Hepatocyte (in vitro differentiated cells): ENCODE measurements at regions not wholly inside any gene's neighbourhood (a gene's known extent, or its start where the extent isn't known, plus 50 kb on each side); places are given as distances from the start of the nearest gene placed in this dataset.

ENCODE experiments used
- DNase-seq: peaks from one replicate; pipeline ENCODE4 v3.0.0-alpha.2; 2016; ENCODE audit warnings: low spot score
- H2AFZ ChIP-seq: fragments of 200-600 bp; sonication (generic); 2 replicates; pipeline ENCODE4 v1.6.0; 2016; ENCODE audit warnings: antibody characterized with exemption, mild to moderate bottlenecking
- H3K27ac ChIP-seq: fragments of 200-600 bp; sonication (generic); 2 replicates; pipeline ENCODE4 v1.5.1; 2016; ENCODE audit warnings: mild to moderate bottlenecking
- H3K27me3 ChIP-seq: fragments of 200-600 bp; sonication (generic); 2 replicates; pipeline ENCODE4 v1.6.1; 2016
- H3K36me3 ChIP-seq: fragments of 200-600 bp; sonication (generic); replicated peaks from 2 replicates; pipeline ENCODE4 v1.5.1; 2016; ENCODE audit warnings: low read depth; ENCODE audit not compliant: insufficient read depth
- H3K4me1 ChIP-seq: fragments of 200-600 bp; sonication (generic); 2 replicates; pipeline ENCODE4 v1.5.1; 2016; ENCODE audit warnings: mild to moderate bottlenecking, moderate library complexity; ENCODE audit not compliant: insufficient read depth
- H3K4me2 ChIP-seq: fragments of 200-600 bp; sonication (generic); 2 replicates; pipeline ENCODE4 v1.6.0; 2016
- H3K4me3 ChIP-seq: fragments of 200-600 bp; sonication (generic); 2 replicates; pipeline ENCODE4 v1.5.1; 2016; ENCODE audit warnings: mild to moderate bottlenecking
- H3K79me2 ChIP-seq: fragments of 200-600 bp; sonication (generic); 2 replicates; pipeline ENCODE4 v1.6.0; 2017; ENCODE audit warnings: mild to moderate bottlenecking
- H3K9me2 ChIP-seq: fragments of 200-600 bp; sonication (generic); replicated peaks from 2 replicates; pipeline ENCODE4 v1.6.0; 2017; ENCODE audit warnings: mild to moderate bottlenecking; ENCODE audit not compliant: insufficient read depth
- H3K9me3 ChIP-seq: fragments of 200-600 bp; sonication (generic); 2 replicates; pipeline ENCODE4 v1.5.1; 2016; ENCODE audit warnings: low read depth, mild to moderate bottlenecking
- H4K20me1 ChIP-seq: fragments of 200-600 bp; sonication (generic); 2 replicates; pipeline ENCODE4 v1.6.0; 2016; ENCODE audit warnings: mild to moderate bottlenecking; ENCODE audit not compliant: insufficient read depth, poor library complexity, severe bottlenecking
- CTCF ChIP-seq: fragments of 200-600 bp; sonication (generic); IDR thresholded peaks from 2 replicates; pipeline ENCODE4 v1.5.1; 2016; ENCODE audit warnings: antibody characterized with exemption, mild to moderate bottlenecking; ENCODE audit not compliant: poor library complexity
- EZH2 ChIP-seq: fragments of 200-600 bp; sonication (generic); IDR thresholded peaks from 2 replicates; pipeline ENCODE4 v1.6.1; 2016; ENCODE audit warnings: antibody characterized with exemption, mild to moderate bottlenecking, borderline replicate concordance
- EZH2phosphoT487 ChIP-seq: fragments of 200-600 bp; sonication (generic); IDR thresholded peaks from one replicate; pipeline ENCODE4 v1.6.1; 2018; ENCODE audit warnings: antibody characterized with exemption, mild to moderate bottlenecking, low read depth, moderate library complexity; ENCODE audit not compliant: unreplicated experiment, severe bottlenecking
- WGBS: methylation state at CpG from one replicate; pipeline ENCODE4 v1.1.6; 2016; ENCODE audit warnings: low lambda C conversion rate; ENCODE audit errors: missing lambda C conversion rate; 5-methylcytosine and 5-hydroxymethylcytosine counted together

GRCh38 chr18:37967261-37967660 lies 401.7 kb upstream of the CELF4 start:
- H3K9me3 ChIP-seq: no peaks in the 10 kb centered on the region
- WGBS: 76% methylated on average over 1 of the region's 1 CpG
- H3K9me2 ChIP-seq: no peaks in the 10 kb centered on the region
- no peak for DNase-seq
- H3K79me2 ChIP-seq: no peaks in the 10 kb centered on the region
- TF ChIP-seq EZH2 (no peak), EZH2phosphoT487 (no peak), CTCF (no peak)
- H4K20me1 ChIP-seq: no peaks in the 10 kb centered on the region
- H2AFZ ChIP-seq: no peak overlapping the region
- H3K27ac ChIP-seq: no peak overlapping the region
- H3K4me3 ChIP-seq: no peak overlapping the region
- no peaks in the 10 kb centered on the region for H3K4me1 ChIP-seq
- H3K27me3 ChIP-seq: no peaks in the 10 kb centered on the region
- no peaks in the 10 kb centered on the region for H3K36me3 ChIP-seq
- no peak overlapping the region for H3K4me2 ChIP-seq

- no peaks in the 10 kb centered on the region for H3K4me1 ChIP-seq
- no peaks in the 10 kb centered on the region for H3K79me2 ChIP-seq
- DNase-seq: peak; percentile 17
- no peaks in the 10 kb centered on the region for H3K36me3 ChIP-seq
- no peak overlapping the region for H3K27ac ChIP-seq
- no peaks in the 10 kb centered on the region for H3K9me3 ChIP-seq
- no peak overlapping the region for H3K4me2 ChIP-seq
- no peak for TF ChIP-seq CTCF
- no peak for TF ChIP-seq EZH2
- TF ChIP-seq EZH2phosphoT487: no peak
- no peaks in the 10 kb centered on the region for H4K20me1 ChIP-seq
- 87% methylated on average over 1 of the region's 1 CpG for WGBS
- no peak overlapping the region for H3K4me3 ChIP-seq
- no peaks in the 10 kb centered on the region for H3K9me2 ChIP-seq
- no peak overlapping the region for H2AFZ ChIP-seq
- no peaks in the 10 kb centered on the region for H3K27me3 ChIP-seq
These were observed 400.0 kb upstream of the CELF4 start for GRCh38 chr18:37965572-37965970.

- H3K36me3 ChIP-seq: no peaks in the 10 kb centered on the region
- H3K9me2 ChIP-seq: no peaks in the 10 kb centered on the region
- no peaks in the 10 kb centered on the region for H3K9me3 ChIP-seq
- H4K20me1 ChIP-seq: no peaks in the 10 kb centered on the region
- 84% methylated on average over 2 of the region's 2 CpGs for WGBS
- H3K4me3 ChIP-seq: no peak overlapping the region
- DNase-seq: no peak
- no peaks in the 10 kb centered on the region for H3K27me3 ChIP-seq
- H3K79me2 ChIP-seq: no peaks in the 10 kb centered on the region
- H3K4me2 ChIP-seq: no peak overlapping the region
- H3K27ac ChIP-seq: no peak overlapping the region
- TF ChIP-seq EZH2 (no peak), EZH2phosphoT487 (no peak), CTCF (no peak)
- H3K4me1 ChIP-seq: no peaks in the 10 kb centered on the region
- H2AFZ ChIP-seq: no peak overlapping the region
These were observed 399.4 kb upstream of the CELF4 start for GRCh38 chr18:37964885-37965571.

- H3K4me2 ChIP-seq: no peak overlapping the region
- no peaks in the 10 kb centered on the region for H3K9me3 ChIP-seq
- no peaks in the 10 kb centered on the region for H3K9me2 ChIP-seq
- H3K36me3 ChIP-seq: no peaks in the 10 kb centered on the region
- H2AFZ ChIP-seq: no peak overlapping the region
- H3K27me3 ChIP-seq: no peaks in the 10 kb centered on the region
- no peak overlapping the region for H3K4me3 ChIP-seq
- DNase-seq: no peak
- H3K4me1 ChIP-seq: no peaks in the 10 kb centered on the region
- WGBS: 92% methylated on average over 3 of the region's 3 CpGs
- H3K79me2 ChIP-seq: no peaks in the 10 kb centered on the region
- TF ChIP-seq CTCF: no peak
- no peaks in the 10 kb centered on the region for H4K20me1 ChIP-seq
- H3K27ac ChIP-seq: no peak overlapping the region
These were observed 398.2 kb upstream of the CELF4 start for GRCh38 chr18:37963837-37964236.
